Stimulated activated CD8-positive, alpha-beta memory T cell treated with anti-CD3 and anti-CD28 coated beads, Interleukin-4, amount 100 ng/mL, for 4 hours (primary cell): ENCODE measurements at regions not wholly inside any gene's neighbourhood (a gene's known extent, or its start where the extent isn't known, plus 50 kb on each side); places are given as distances from the start of the nearest gene placed in this dataset.

Source experiments
- DNase-seq, 2 donors: peaks; one replicate each; pipeline ENCODE4 v3.0.0-alpha.2; 2020; ENCODE audit warnings: low read depth in 2 of 2, low spot score in 1 of 2

DNA sequence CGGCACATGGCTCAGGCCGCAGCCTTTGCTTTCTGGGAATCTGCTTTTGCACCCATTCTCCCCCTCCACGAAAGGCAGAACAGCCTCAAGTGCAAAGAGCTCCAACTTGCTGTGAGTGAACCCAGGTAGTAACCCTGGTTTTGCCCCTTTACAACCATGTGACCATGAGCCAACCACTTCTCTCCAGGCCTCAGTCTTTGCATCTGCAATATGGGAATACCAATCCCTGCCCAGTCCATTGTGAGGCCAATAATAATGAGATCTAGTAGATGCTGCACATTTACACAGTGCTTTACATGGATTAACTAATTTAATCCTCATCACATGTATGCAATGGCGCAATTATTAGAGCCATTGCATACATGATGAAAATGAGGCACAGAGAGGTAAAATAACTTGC lies 108.9 kb upstream of the MYL2 start:
- DNase-seq: no peak

DNA sequence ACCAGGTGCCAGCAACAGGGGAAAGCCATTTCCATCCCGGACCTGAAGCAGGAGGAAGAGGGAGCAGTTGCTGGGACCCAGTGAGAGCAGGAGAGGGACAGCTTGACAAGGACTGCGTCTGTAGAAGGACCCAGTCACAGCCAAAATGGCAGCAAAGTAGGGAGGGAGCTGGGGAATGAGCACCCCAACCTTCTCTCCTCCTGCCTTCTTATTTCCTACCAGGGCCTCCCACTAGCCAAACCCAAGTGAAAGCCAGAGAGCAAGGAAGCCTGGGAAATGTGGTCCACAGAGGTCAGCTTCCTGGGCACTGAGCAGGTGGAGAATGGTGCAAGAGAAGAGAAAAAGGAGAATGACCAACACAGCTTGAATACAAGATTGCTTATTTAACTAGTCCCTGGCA lies 108.5 kb upstream of the MYL2 start:
- no peak for DNase-seq

DNA sequence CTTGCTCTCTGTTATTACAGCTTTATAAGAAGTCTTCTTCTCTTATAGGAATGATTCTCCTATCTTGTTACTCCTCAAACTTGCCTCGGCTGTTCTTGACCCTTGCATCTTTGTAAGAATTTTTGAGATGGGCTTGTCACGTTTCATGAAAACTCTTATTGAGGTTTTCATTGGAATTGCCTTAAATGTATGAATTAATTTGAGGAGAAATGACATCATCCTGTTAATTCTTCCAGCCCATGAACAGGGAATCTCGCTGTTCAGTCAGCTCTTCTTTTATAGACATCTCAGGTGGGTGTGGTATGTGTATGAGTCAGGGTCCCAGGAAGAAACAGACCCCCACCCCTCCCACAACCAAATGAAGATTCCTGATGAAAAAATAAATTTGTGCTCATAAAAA lies 107.1 kb upstream of the MYL2 start:
- no peak for DNase-seq

DNA sequence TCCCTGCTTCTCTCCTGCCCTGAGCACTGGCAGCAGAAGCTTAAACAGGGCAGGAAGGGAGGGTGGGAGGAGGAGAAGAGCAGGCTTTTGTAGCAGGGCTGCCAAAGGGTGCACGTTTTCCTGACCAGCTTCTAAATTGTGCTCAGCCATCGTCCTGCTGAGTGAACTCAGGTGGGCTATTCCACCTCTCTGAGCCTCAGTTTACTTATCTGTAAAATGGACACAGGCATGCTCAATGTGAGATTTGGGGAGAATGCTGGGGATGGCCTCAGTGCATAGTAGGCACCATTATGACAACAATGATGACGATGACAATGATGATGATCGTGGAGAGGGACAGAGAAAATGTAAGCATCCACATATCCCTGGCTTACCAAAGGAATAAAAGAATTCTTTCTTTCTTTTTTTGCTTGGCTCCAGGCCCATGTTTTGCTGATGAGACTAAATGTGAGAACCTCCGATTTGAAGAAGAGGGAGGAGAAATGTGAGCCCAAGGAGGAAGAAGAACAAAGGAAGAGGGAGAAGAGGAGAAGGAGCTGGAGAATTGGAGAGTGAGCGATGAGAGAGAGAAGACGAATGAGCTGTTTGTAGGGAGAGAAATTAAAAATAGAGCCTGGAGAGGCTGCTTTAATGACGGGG lies 105.5 kb upstream of the MYL2 start:
- DNase-seq: no peak

DNA sequence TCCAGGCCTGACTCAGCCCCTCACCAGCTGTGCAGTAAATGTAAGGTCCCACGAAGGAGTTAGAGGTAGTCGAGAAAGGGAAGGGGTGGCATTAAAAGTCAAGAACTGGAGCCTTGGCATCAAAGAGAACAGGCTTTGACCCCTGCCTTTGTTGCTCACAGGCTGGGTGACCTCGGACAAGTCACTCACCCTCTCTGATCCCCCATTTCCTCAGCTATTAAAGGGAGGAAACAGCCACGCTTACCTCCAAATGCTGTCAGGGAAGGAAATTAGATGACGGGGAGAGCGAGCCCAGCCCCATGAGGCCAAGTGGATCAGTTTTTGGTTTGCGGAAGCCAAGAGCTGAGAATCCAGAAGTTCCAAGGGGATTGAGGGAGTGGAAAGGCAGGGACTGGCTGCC lies 104.9 kb upstream of the MYL2 start:
- DNase-seq: no peak

DNA sequence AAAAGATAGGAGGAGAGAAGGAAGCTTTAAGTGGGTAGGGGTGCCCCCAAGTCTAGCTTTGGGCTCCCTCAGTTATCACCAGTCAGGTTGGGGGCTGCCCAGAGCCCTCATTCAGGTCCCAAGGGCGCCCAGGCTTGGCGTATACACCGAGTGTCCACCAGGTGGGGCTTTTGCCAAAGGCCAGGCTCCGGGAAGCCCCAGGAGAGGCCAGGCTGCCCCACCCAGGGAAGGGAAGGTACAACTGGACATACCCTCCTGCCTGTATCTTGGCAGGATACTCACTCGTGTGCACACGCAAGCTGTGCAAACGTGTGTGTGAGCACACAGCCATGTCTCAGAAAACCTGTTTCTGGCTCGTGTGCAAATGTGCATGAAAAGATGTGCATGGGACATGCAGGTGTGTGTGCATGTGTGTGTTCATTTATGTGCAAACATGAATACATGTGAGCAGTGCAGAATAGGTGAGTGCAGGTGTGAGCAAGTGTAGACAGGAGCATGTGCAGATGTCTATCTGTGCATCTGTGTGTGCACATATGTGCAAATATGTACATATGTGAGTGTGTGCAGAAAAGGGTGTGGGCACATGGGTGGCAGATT lies 103.9 kb upstream of the MYL2 start:
- DNase-seq: peak in 1 of 2 donors; percentile 5

DNA sequence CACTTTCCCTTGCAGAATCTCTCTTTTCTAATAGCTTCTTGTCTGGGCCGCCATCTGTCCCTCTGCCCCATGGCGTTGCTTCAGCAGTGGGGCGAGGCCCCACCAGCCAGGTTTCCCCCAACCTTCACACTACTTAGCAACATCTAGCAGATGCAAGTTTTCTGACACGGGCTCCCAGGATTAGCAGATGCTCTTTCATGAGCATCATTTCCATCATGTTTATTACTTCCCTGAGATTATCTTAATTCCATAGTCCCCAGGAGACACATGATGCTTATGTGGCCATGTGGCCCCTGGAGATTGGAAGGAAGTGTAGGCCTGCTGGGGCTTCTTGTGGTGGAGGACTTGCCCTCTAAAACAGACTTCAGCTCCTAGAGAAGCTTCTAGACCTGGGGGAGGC lies 102.0 kb upstream of the MYL2 start:
- no peak for DNase-seq

DNA sequence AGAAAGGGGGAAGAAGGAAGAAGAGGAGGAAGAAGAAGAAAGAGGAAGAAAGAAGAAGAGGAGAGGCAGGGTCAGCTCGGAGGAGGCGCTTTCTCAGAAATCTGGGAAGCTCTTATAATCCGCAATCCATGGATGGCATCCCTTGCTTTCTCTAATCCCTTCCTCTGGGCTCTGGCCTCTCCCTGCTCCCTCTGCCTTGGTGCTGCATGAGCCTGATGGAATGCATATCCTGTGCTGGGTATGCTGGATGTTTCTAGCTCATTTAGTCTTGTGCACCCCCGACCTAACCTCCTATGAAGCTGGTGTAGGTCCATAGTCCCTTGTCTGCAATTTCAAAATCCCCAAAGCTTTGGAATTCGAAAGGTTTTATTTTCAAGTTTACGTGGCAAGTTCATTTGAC lies 94.2 kb upstream of the MYL2 start:
- no peak for DNase-seq

DNA sequence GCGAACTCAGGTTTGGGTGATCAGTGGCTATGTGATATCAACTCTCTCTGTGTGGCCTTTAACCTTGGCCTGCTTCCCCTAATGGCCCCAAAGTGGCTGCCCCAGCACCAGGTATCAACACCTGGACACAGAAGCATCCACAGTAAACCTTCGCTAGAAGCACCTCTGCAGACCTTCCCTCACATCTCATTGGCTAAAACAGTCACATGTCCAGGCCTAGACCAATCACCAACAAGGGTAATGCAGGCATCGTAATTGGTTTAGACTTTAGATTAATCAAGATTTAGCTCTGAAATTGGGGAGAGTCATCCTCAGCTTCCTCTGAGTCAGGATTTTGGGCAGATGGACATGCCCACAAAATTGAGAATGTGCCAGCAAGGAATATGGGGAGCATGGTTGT lies 92.5 kb upstream of the MYL2 start:
- no peak for DNase-seq

DNA sequence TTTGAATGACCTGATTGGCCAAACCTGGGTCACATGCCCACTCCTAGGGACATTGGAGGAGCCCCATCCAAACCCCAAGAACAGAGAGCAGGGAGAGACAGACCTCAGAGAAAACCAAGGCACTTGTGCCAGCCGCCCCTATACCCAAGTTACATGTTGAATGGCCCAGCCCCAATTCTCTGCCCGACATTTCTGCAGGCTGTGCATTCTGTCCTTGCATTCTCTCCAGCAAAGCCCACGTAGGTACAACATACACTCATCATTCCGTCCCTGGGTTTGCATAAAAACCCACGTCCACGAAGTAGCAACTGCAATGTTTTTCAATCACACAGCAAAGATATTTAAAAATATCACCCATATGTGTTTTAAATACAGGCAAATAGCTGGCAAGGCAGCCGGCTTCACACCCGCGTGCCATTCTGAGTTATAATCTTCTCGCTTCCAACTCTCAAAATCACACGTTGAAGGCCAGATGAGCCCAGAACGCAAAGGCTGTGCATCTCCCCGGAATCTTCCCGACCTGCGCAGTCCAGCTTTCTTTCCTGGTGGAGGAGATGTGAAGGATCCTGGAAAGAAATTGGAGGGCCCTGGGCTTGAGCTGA lies 91.7 kb upstream of the MYL2 start:
- DNase-seq: no peak

DNA sequence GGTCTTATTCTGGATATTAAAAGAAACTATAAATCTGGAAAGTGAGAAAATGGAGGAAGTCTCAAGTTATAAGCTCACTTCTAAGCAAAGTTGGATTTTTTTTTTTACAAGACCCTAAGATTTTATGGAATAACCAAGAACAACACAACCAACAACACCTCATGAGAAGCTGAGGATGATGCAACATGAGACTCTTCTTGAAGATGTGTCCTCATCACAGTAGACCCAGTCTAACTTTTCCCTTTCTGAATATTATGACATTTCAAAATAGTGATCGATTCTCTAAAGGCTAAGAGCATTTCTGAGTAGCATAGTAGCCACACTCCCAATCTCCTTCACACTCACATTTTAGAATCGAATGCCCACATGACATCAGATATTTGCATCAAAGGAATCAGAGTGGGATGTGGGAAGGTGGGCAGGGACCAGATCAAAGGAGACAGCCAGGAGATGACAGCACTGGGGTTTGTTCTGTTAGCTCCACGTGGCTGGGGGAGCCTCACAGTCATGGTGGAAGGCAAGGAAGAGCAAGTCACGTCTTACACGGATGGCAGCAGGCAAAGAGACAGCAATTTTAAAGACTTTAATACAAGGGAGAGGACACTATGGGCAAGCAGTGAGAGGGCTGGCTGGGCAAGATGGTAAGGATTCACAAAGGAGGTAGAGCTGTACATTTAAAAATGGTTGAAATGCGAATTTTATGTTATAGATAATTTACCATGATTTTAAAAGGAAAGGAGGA lies 90.7 kb upstream of the MYL2 start:
- DNase-seq: no peak

DNA sequence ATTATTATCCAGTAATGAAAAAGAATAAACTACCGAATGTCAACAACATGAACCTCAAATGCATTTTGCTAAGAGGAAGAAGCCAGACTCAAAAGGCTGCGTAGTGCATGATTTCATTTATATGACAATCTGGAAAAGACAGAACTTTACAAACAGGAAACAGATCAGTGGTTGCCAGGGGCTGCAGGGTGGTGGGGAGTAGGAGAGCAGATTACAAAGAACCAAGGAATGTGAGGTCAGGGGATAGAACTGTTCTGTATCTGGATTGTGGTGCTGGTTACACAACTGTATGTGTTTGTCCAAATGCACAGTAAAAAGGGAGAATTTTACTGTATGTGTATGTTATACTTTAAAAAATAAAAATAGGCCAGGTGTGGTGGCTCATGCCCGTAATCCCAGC lies 89.7 kb upstream of the MYL2 start:
- no peak for DNase-seq

DNA sequence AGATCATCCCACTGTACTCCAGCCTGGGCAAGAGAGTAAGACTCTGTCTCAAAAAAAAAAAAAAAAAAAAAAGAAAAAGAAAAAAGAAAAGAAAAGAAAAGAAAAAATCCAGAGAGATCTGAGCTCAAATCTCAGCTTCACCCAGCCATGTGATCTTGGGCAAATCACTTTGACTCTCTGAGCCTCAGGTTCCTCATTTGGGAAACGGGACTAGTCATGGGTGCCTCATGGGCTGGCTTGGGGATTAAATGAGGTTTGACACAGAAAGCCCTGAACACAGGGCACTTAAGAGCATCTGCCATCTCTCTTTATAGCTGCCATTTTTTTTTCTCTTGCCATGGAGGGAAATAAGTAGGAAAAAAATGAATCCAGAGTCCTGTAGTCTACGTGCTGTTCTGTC lies 86.2 kb upstream of the MYL2 start:
- no peak for DNase-seq

DNA sequence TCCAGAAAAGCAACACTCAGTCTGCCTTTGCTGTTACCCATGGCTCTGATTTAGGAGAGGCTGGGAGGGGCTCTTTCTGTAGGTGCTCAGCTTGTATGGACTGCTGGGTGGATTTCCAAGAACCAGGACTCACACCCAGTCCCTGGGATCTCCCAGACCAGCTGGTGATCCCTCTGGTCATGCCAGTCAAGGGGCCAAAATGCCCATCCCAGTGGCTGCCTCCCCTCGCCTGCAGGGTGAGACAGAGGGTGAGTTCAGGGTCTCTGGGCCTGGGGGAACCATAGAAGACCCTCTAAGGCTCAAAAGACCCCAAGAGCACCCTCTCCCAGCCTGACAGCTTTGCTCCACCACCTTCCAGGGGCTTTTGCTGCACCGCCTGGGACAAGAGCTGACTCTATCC lies 78.6 kb upstream of the MYL2 start:
- DNase-seq: no peak

DNA sequence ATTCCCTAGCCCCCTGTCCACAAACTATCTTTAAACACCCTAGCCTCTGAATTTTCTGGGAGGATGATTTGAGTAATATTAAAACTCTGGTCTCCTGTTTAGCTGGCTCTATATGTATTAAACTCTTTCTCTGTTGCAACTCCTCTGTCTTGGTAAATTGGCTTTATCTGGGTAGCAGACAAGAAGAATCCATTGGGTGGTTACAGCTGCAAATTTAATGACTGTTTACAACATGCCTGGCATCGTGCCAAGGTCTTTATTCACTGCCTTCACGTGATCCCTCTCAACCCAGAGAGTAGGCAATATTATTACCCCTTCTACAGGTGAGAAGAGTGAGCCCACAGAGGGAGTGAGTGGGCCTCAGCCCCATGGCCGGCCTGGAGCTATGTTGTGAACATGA lies 77.8 kb upstream of the MYL2 start:
- DNase-seq: no peak

DNA sequence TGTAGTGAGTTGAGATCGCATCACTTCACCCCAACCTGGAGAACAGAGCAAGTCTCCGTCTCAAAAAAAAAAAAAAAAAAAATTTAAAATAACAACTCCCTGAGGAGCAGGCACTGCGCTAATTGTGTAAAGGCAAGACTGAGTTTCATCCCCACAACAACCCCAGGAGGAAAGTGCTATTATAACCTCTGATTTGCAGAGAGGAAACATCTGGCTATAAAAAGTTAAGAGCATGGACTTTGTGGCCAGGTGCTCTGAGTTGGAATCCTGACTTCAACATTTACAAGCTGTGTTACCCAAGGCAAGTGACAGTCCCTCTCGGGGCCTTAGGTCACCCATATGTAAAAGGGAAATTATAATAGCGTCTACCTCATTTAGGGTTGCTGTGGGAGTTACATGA lies 76.0 kb upstream of the MYL2 start:
- DNase-seq: no peak

DNA sequence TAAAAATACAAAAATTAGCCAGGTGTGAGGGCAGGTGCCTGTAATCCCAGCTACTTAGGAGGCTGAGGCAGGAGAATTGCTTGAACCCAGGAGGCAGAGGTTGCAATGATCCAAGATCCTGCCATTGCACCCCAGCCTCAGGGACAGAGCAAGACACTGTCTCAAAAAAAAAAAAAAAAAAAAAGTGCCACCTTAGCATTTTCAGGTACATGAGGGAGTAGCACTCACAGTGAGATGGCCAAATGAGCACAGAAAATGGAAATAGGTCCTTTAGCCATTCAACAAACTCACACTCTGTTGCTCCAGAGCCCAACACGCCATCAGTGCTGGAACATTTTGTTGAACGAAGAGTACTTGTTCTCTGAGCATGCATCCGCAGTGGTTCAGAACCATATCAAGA lies 75.2 kb upstream of the MYL2 start:
- no peak for DNase-seq

DNA sequence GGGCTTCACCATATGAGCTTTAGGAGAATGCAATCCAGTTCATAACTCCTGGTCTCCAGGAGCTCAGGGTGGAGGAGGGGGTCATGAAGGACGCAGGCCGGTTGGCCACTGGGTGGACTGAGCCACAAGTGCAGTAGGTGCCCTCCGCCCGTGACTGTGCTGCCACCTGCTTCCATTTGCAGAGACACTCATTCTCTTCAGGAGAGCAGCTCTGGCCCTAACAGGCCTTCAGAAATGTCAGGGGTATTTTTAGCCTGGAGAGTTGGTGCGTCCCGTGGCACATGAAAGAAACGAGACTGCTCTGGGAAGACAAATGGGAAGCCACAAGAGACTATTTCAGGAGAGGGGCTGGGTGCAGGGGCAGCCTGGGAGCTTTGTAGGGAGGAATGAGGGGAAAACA lies 74.6 kb upstream of the MYL2 start:
- no peak for DNase-seq

DNA sequence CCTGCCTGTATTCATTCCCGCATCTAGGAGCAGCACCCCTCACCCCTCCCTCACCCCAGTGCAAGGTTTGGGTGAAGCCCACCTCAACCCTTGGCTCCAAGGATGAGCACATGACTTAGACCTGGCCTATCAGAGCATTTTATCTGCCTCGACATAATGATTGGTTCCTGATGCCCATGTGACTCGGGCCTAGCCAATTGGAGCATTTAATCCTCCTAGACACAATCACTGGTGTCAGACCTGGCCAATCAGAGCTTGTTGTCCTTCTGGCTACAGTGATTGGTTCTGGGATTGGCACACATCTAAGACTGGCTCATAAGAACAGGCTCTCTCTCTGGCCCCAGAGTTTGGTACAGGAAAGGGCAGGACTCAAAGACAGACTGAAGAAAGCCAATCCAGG lies 73.1 kb upstream of the MYL2 start:
- DNase-seq: no peak

DNA sequence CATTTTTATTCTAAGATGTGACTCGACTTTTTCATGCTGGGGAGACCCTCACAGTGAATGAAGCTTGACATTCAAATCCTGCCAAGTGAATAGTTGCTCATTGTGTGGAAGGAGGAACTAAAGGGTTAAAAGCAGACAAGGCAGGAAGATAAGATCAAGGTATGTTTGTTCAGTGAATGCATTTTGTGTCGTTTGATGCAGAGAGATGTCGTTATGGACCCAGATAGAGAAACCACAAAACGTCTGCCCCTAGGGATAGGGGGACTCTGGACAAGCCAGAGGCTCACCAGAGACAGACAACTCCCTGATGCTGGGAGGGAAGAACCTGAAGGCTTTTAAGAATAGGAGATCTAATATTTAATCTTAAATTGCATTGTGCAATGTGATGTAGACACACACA lies 72.5 kb upstream of the MYL2 start:
- no peak for DNase-seq

DNA sequence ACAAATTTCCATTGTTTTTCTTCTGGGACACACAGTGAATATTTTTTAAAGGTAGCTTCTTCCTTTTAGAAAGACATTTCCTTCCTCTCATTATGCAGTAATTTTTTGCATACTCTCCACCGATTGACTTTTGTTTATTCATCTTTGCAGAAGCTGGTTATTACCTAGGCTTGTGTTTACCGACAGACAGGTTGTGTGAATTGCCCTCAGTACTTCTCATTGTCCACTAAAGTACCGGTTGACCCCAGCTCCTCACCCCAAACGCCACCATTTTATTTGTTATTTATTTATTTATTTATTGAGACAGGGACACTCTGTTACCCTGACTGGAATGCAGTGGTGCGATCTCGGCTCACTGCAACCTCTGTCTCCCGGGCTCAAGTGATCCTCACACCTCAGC lies 63.4 kb upstream of the MYL2 start:
- DNase-seq: no peak

DNA sequence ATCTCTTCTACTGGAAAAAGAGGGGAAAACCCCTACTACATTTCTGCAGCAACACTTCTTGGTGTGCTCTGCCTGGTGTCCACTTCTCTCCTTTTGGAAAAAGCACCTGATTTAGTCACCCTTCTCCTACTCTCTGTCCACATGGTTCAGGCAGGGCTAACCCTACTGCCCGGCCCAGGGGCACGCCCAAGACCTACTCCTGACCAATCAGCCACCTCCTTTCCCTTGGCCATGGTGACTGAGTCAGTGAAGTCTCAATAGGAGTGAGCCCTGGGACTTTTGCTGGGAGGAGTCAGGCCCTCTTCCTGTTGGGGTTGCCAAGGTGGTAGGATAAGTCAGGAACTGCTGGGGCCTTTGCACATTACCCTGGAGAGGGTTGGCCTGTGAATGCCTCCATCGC lies 52.5 kb upstream of the MYL2 start:
- DNase-seq: no peak

DNA sequence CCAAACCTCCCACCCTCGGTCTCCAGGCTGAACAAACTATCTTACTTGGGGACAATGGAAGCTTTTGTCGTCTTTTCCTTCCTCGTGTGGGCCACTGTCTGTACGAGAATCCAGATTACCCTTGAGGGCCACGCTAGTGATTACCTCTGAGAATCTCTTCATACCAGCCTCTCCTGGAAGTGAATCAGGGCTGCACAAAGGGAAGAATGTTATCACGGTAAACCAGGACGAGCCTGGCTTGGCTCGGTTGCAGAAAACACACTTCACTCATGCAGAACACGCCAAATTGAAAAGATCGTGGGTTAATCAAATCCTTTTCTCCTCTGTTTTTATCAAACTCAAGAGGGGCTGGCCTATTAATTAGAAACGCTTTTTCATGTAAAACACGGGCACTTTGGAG lies 51.6 kb upstream of the MYL2 start:
- DNase-seq: no peak
